ENCODE measurements at regions not wholly inside any gene's neighbourhood (a gene's known extent, or its start where the extent isn't known, plus 50 kb on each side); places are given as distances from the start of the nearest gene placed in this dataset.

GRCh38 chr9:25891527-25891926 lies 213.3 kb upstream of the TUSC1 start:
- no peak for TF ChIP-seq CTCF (IDR thresholded peaks at IDR 0.05)
- TF ChIP-seq POLR2A (IDR thresholded peaks at IDR 0.05) = no peak

Data from lower leg skin (tissue), 3 donors.